OCI-LY7 (cell line): ENCODE measurements at regions not wholly inside any gene's neighbourhood (a gene's known extent, or its start where the extent isn't known, plus 50 kb on each side); places are given as distances from the start of the nearest gene placed in this dataset.

Source experiments
- EZH2phosphoT487 ChIP-seq: fragments of 200-600 bp; sonication (generic); IDR thresholded peaks from 2 replicates; pipeline ENCODE4 v1.6.1; 2018; ENCODE audit warnings: low read depth, borderline replicate concordance, mild to moderate bottlenecking, mixed run types, antibody characterized with exemption, low read length, moderate library complexity, mixed read lengths
- TF ChIP-seq, protein P1 (sequence below): fragments of 200-600 bp; sonication (generic); conservative IDR thresholded peaks from 2 replicates; pipeline ENCODE4 v1.5.1; 2014; ENCODE audit warnings: mild to moderate bottlenecking, antibody characterized with exemption, low read length, moderate library complexity, mixed read lengths

DNA sequence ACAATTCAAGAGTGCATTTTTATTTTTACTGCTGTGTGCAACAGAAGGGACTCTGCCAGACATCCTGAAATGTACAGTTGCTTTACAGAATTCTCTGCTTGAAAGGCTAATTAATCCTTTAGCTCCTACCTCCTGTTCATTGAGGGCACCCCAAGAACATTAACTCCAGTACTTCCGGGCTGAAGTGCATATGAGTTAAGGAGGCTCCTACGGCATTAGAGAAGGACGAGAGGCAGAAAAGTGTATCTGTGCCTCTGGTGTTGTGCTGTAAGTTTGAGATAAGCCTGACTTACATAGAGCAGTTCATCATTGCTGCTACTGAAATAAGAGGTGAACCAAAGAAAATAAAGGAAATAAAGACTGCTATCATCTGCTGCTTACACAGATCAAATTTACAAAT lies 609.3 kb upstream of the ADGRB3 start:
- TF ChIP-seq EZH2phosphoT487 = no peak
- TF ChIP-seq, protein P1, sequence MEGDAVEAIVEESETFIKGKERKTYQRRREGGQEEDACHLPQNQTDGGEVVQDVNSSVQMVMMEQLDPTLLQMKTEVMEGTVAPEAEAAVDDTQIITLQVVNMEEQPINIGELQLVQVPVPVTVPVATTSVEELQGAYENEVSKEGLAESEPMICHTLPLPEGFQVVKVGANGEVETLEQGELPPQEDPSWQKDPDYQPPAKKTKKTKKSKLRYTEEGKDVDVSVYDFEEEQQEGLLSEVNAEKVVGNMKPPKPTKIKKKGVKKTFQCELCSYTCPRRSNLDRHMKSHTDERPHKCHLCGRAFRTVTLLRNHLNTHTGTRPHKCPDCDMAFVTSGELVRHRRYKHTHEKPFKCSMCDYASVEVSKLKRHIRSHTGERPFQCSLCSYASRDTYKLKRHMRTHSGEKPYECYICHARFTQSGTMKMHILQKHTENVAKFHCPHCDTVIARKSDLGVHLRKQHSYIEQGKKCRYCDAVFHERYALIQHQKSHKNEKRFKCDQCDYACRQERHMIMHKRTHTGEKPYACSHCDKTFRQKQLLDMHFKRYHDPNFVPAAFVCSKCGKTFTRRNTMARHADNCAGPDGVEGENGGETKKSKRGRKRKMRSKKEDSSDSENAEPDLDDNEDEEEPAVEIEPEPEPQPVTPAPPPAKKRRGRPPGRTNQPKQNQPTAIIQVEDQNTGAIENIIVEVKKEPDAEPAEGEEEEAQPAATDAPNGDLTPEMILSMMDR = no peak
